Esophagus muscularis mucosa (tissue), 3 donors: ENCODE measurements at regions not wholly inside any gene's neighbourhood (a gene's known extent, or its start where the extent isn't known, plus 50 kb on each side); places are given as distances from the start of the nearest gene placed in this dataset.

ENCODE experiments used
- CTCF ChIP-seq, 3 experiments: fragments of 200-600 bp in 2 of 3; fragments of 450-650 bp in 1 of 3; sonication (generic) in 2 of 3; IDR thresholded peaks; one replicate each; pipeline ENCODE4 v1.5.1; 2017 to 2019; ENCODE audit warnings: antibody characterized with exemption in 3 of 3, mild to moderate bottlenecking in 2 of 3, moderate library complexity in 1 of 3
- POLR2AphosphoS5 ChIP-seq, 2 donors: sonication (generic); formaldehyde crosslinking; IDR thresholded peaks; one replicate each; pipeline ENCODE4 v1.6.1; 2017; ENCODE audit warnings: antibody characterized with exemption in 2 of 2

GRCh38 chr4:154998773-154999172, 209.7 kb upstream of the NPY2R start:
- TF ChIP-seq CTCF (IDR thresholded peaks at IDR 0.05) (no peak), POLR2AphosphoS5 (IDR thresholded peaks at IDR 0.05) (no peak)
